Activated T-helper 1 cell treated with anti-CD3 and anti-CD28 coated beads, Interleukin-12 subunit alpha, Interleukin-12 subunit beta, Interleukin-2, Interleukin-4 antibody, amounts not matched to agents 30 ng/mL and 10 ng/mL and 1 ng/mL, durations not matched to agents 14 hours and 24 hours and 36 hours (primary cell): ENCODE measurements at regions not wholly inside any gene's neighbourhood (a gene's known extent, or its start where the extent isn't known, plus 50 kb on each side); places are given as distances from the start of the nearest gene placed in this dataset.

ENCODE experiments used
- DNase-seq: peaks from one replicate; pipeline ENCODE4 v3.0.0; 2021; ENCODE audit warnings: low spot score
- H3K27ac Mint-ChIP-seq: one replicate; pipeline ENCODE4 v1.8.0; 2021; ENCODE audit warnings: mild to moderate bottlenecking, mixed read lengths
- H3K27me3 Mint-ChIP-seq: one replicate; pipeline ENCODE4 v1.8.0; 2022; ENCODE audit warnings: mild to moderate bottlenecking, moderate library complexity, mixed read lengths; ENCODE audit not compliant: insufficient read depth
- H3K36me3 Mint-ChIP-seq: one replicate; pipeline ENCODE4 v1.8.0; 2021; ENCODE audit warnings: low read depth, mixed read lengths
- H3K4me1 Mint-ChIP-seq: one replicate; pipeline ENCODE4 v1.8.0; 2021; ENCODE audit warnings: low read depth, mixed read lengths
- H3K4me3 Mint-ChIP-seq: one replicate; pipeline ENCODE4 v1.8.0; 2021; ENCODE audit warnings: mild to moderate bottlenecking, moderate library complexity, mixed read lengths
- H3K9me3 Mint-ChIP-seq: one replicate; pipeline ENCODE4 v1.8.0; 2021; ENCODE audit warnings: mixed read lengths
- intact Hi-C: fragments of 100-400 bp; cut with micrococcal nuclease; formaldehyde crosslinking; loops from one replicate; pipeline ENCODE4 v1.15.1; 2024

DNA sequence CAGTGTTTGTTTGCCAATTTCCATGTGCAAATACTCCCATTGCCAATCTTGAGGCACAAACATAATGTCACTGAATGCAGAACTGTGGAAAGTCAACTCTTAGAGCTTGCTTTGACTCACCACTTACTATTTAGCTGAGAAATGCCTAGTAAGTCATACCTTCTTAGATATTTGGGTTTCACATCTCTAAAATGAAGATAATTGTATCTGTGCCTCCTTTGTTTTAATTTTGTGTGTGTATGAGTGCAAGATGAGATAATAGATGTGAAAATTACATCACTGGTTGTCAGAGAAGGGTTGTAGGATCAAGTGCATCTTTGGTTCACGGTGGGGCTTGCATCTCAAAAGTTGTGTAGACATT, 407.5 kb downstream of the INHBA start:
- no peak for DNase-seq
- Mint-ChIP-seq H3K27me3 (no peaks in the 10 kb centered on the region), H3K27ac (no peak overlapping the region), H3K4me1 (no peaks in the 10 kb centered on the region), H3K4me3 (no peak overlapping the region), H3K36me3 (no peaks in the 10 kb centered on the region), H3K9me3 (no peaks in the 10 kb centered on the region)
- intact Hi-C loops = no loop called here

DNA sequence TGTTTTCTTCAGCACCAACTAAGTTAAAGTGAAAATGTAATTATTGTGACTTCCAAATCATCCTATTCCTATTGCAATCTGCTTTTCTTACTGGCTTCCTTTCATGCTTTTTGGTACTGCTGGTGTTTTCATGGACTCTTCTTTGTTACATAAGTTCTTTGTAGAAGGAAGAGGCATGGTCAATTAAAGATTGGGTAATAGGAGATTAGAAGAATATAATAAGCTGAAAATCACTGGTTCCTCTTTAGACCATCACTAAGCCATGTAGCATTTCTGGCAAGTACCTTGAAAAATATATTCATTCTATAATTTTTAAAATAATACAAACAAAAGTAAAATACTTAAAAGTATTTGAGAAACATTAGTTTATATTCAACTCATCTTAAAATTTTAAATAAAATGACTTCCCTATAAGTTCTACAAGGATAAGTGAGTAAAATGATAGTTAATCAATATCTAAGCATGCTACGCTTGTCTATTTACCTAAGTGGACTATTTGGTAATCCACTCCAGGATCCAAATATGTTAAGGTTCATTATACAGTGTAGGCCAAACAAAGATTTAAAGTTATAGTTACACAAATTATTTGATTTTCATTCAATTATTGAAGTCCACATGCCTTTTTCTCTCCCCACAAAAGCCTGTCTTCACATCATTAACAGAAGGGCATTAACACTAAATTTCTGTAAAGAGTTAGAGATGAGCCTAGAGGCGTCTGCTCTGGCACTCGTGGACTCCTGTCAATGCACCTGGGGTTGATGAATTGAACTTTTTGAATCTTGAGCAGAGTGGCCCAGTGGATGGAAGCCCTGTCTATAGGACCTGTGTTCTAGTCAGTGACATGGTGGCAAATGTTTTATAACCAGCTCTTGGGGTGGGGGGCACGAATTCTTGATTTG, 408.1 kb downstream of the INHBA start:
- intact Hi-C loops = no loop called here
- no peaks in the 10 kb centered on the region for H3K27me3 Mint-ChIP-seq
- no peak overlapping the region for H3K27ac Mint-ChIP-seq
- H3K4me1 Mint-ChIP-seq = no peaks in the 10 kb centered on the region
- H3K9me3 Mint-ChIP-seq = no peaks in the 10 kb centered on the region
- H3K36me3 Mint-ChIP-seq = no peaks in the 10 kb centered on the region
- no peak for DNase-seq
- H3K4me3 Mint-ChIP-seq = no peak overlapping the region

DNA sequence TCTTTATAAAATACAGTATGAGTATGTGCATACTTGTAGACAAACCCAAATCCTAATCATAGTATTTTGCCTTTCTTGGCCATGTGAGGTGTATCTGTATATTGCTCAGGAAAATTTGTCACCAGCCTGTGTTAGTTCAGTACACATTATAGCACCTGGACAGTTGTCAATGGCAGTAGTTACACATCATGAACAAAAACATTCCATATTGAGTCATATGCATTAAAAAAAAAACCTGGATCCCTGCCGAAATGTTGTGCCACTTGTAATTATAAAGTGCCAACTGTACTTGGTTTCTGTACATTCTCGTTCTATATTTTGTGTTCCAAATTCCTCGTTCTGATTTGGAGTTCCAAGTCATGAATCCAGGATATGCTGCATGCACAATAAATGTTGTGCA, 410.4 kb downstream of the INHBA start:
- no peak for DNase-seq
- Mint-ChIP-seq H3K4me1 (no peaks in the 10 kb centered on the region), H3K27me3 (no peaks in the 10 kb centered on the region), H3K4me3 (no peak overlapping the region), H3K9me3 (no peaks in the 10 kb centered on the region), H3K27ac (no peak overlapping the region), H3K36me3 (no peaks in the 10 kb centered on the region)
- intact Hi-C loops = no loop called here

DNA sequence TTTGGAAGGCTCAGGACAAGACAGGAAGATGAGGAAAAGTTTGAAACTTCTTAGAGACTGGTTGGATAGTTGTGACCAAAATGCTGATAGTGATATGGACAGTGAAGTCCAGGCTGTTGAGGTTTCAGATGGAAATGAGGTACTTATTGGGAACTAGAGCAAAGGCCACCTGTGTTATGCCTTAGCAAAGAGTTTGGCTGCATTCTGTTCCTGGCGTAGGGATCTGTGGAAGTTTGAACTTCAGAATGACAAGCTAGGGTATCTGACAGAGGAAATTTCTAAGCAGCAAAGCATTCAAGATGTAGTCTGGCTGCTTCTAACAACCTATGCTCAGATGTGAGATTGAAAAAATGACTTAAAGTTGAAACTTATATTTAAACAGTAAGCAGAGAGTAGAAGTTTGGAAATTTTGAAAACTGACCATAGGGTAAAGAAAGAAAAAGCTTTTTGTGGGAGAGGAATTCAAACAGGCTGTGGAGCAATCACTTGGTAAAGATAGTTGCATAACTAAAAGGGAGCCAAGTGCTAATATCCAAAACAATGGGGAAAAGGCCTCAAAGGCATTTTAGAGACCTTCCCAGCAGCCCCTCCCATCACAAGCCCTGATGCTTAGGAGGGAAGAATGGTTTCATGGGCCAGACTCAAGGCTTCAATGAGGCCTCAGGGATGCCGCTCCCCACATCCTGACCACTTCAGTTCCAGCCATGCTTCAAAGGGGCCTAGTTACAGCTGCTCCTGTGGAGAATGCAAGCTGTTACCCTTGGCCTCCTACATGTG, 415.1 kb downstream of the INHBA start:
- DNase-seq = no peak

DNA sequence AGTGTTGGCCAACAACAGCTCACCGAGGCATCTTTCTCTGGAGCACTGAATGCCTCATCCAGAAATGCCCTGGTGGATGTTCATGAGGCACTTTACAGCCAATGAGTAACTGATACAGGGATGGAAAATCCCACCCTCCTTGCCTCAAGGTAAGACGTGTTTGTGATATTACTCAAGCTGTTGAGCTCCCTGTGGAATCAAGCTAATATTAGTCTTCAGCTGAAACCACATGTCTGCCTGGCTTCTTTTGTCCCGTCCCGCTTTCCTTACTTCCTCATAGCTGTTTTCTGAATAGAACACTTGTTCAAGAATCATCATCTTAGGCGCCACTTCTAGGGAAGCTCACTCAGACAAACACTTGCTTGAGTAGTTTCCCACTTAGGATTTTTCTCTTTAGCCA, 422.4 kb downstream of the INHBA start:
- H3K27ac Mint-ChIP-seq = no peak overlapping the region
- no peaks in the 10 kb centered on the region for H3K36me3 Mint-ChIP-seq
- DNase-seq = no peak
- intact Hi-C loops = no loop called here
- H3K9me3 Mint-ChIP-seq = peaks cover 7% of the 10 kb centered on the region
- no peak overlapping the region for H3K4me3 Mint-ChIP-seq
- H3K27me3 Mint-ChIP-seq = no peaks in the 10 kb centered on the region
- H3K4me1 Mint-ChIP-seq = no peaks in the 10 kb centered on the region

More for the DNA sequence above, 415.1 kb downstream of the INHBA start:
- H3K9me3 Mint-ChIP-seq = peaks cover 1% of the 10 kb centered on the region
- H3K36me3 Mint-ChIP-seq = no peaks in the 10 kb centered on the region
- H3K4me1 Mint-ChIP-seq = no peaks in the 10 kb centered on the region
- no peak overlapping the region for H3K4me3 Mint-ChIP-seq
- no peaks in the 10 kb centered on the region for H3K27me3 Mint-ChIP-seq
- H3K27ac Mint-ChIP-seq = no peak overlapping the region
- intact Hi-C loops = no loop called here

DNA sequence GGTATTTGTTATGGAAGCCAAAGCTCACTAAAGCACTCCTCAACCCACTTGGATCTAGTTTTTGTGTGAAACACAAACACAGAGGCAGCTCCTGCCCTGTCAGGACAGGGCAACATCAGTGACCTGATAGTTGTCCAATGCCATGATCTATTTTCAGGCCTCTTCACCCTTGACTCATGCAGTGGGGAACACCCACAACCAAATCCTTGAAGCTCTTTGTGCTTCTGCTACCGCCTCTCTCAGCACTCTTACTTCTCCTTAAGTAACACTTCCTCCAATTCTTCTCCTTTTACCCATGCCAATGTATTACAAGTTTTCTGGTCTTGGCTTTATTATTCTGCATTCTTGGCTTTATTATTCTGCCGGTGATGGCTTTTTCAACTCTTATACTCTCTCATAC, 425.3 kb downstream of the INHBA start:
- no peak for DNase-seq
- Mint-ChIP-seq H3K9me3 (peaks cover 4% of the 10 kb centered on the region), H3K27me3 (no peaks in the 10 kb centered on the region), H3K4me3 (no peak overlapping the region), H3K4me1 (no peaks in the 10 kb centered on the region), H3K36me3 (no peaks in the 10 kb centered on the region), H3K27ac (no peak overlapping the region)
- intact Hi-C loops = no loop called here

DNA sequence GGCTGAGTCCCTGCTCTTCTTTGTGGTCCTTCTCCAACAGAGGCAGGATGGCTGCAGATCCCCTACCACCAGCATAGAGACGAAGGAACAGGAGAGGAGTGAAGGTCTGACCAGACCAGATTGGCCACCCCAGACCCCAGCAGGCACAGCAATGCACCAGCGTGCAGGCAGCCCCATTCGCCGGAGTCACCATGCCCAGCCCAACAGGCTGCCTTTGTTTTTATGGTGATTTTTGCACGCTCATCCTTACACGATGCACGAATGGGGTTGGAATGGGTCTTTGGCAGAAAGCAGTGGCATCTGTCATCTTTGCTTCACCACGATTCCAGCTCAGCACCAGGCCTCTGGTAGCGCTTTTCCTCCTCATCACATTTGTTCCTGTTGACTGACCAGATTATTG, 427.6 kb downstream of the INHBA start:
- no peaks in the 10 kb centered on the region for H3K9me3 Mint-ChIP-seq
- H3K4me3 Mint-ChIP-seq = no peak overlapping the region
- no peaks in the 10 kb centered on the region for H3K4me1 Mint-ChIP-seq
- DNase-seq = no peak
- intact Hi-C loops = no loop called here
- H3K36me3 Mint-ChIP-seq = no peaks in the 10 kb centered on the region
- no peaks in the 10 kb centered on the region for H3K27me3 Mint-ChIP-seq
- H3K27ac Mint-ChIP-seq = no peak overlapping the region

DNA sequence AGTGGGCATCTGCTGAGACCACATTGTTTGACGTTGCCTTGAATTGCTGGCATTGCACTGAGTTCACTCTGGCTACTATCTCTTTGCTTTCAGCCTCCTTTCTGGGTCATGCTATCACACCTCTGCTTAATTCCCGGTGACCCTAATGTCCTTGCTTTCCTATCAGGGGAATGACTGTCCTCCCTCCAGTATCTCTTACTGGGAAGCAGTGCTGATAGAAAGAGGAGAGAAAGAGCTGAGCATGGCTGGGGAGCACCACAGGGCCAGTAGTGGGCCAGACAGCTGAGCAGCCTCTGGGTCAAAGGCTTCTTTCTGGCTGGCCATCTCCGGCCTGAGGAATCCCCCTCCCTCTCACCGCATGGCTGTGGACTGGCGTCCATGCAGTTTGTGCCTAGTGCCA, 428.7 kb downstream of the INHBA start:
- intact Hi-C loops = no loop called here
- H3K9me3 Mint-ChIP-seq = no peaks in the 10 kb centered on the region
- no peaks in the 10 kb centered on the region for H3K4me1 Mint-ChIP-seq
- H3K36me3 Mint-ChIP-seq = no peaks in the 10 kb centered on the region
- H3K4me3 Mint-ChIP-seq = no peak overlapping the region
- no peaks in the 10 kb centered on the region for H3K27me3 Mint-ChIP-seq
- DNase-seq = no peak
- H3K27ac Mint-ChIP-seq = no peak overlapping the region

DNA sequence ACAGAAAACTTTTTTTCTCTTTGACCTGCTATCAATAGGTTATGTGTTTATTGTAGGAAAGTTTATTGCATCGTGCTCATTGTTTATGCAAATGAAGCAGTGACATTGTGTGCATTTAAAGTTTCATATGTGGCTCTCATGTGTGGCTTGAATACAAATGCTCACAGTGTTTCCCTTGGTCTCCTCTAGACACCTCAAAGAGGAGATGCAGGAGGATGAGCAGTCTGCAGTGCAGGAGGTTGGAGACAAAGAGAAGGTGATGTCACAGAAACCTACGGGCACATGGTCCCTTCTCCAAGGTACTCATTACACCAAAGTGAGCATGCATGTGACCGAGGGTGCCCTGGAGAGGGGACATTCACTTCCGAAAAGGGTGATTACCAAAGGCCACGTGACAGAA, 430.2 kb downstream of the INHBA start:
- intact Hi-C loops = no loop called here
- Mint-ChIP-seq H3K36me3 (no peaks in the 10 kb centered on the region), H3K27ac (no peak overlapping the region), H3K9me3 (no peaks in the 10 kb centered on the region), H3K4me3 (no peak overlapping the region), H3K27me3 (no peaks in the 10 kb centered on the region), H3K4me1 (no peaks in the 10 kb centered on the region)
- no peak for DNase-seq

DNA sequence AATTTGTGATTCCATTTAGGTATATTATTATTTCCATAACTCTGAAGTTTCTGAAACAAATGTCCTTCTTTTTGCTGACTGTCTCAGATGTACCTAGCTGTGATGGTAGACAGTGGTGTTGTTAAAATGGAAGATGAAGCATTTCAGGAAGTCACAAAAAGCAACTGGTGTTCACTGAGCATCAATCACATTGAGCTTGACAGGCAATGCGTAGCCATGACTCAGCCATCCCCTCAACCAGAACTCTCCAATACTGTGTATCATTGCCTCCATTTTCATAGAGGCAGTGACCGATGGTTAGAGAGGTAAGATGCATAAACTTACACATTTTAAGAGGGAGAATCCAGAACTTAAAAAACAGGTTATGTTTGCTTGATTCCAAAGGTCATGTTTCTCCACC, 434.0 kb downstream of the INHBA start:
- Mint-ChIP-seq H3K4me1 (no peaks in the 10 kb centered on the region), H3K4me3 (no peak overlapping the region), H3K9me3 (no peaks in the 10 kb centered on the region), H3K27me3 (no peaks in the 10 kb centered on the region), H3K36me3 (no peaks in the 10 kb centered on the region), H3K27ac (no peak overlapping the region)
- intact Hi-C loops = no loop called here
- DNase-seq = no peak

DNA sequence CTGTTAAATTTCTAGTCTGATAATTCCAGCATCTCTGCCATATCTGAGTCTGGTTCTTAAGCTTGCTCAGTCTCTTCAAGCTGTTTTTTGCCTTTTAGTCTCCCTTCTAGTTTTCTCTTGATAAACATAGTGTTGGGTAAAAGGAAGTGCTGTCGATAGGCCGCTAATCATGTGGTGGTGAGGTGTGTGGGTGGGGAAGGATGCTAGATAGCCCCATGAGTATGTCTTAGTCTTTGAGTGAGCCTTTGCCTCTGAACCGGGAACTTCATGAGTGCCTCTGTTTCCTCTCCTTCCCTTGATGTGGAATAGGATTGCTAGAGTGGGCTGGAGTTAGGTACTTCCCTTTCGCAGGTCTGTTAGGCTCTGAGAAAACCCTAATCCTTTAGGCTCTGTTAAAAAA, 441.8 kb downstream of the INHBA start:
- Mint-ChIP-seq H3K4me1 (no peaks in the 10 kb centered on the region), H3K27me3 (peaks cover 1% of the 10 kb centered on the region), H3K36me3 (no peaks in the 10 kb centered on the region), H3K4me3 (no peak overlapping the region), H3K27ac (no peak overlapping the region), H3K9me3 (no peaks in the 10 kb centered on the region)
- intact Hi-C loops = no loop called here
- no peak for DNase-seq

DNA sequence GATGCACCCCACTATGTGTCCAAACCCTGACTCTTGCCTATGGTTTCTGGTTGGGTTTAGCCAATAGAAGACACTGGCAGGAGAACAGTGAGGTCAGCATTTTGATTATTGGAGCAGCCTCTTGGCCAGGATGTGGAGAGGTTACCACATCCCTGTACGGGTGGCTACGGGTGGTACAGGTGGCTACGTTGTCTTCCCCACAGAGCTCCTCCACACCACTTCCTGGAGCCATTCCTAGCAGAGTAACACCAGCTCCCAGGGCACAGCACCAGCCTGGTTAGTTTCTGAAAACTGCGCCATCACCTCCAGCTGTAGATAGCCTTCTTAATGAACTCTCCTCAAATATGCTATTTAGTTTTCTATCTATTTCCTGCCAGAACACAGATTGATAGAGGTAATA, 445.2 kb downstream of the INHBA start:
- Mint-ChIP-seq H3K4me3 (no peak overlapping the region), H3K27ac (no peak overlapping the region), H3K27me3 (peaks cover 3% of the 10 kb centered on the region), H3K9me3 (no peaks in the 10 kb centered on the region), H3K4me1 (no peaks in the 10 kb centered on the region), H3K36me3 (no peaks in the 10 kb centered on the region)
- DNase-seq = no peak
- intact Hi-C loops = no loop called here

DNA sequence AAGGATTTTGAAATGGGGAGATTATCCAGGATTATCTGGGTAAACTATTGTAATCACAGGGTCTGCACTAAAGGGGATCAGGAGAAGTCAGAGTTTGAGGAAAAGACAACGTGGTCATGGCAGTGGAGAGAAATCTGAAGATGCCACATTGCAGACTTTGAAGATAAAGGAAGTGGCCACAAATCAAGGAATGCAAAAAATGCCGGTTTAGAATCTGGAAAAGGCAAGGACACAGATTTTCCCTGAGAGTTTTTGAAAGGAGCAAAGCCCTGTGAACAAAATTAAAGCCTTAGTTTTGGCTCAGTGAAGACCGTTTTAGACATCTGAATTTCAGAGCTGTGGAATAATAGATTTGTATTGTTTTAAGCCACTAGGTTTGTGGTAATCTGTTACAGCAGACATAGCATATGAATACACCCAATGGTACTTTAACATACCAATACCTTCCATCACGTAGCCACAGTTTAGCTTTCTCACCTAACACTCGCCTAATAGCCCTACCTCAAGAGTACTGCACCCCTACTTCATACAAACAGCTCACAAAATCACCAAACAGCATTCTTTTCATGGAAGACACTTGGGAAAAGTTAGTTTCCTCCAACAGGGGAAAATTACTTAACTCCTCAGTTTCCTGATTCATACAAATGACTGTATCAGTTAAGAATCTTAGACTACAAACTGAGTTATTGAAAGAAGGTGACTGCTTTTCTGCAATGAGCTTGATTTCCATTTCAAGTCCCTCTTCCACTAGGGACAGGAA, 446.5 kb downstream of the INHBA start:
- Mint-ChIP-seq H3K4me3 (no peak overlapping the region), H3K9me3 (no peaks in the 10 kb centered on the region), H3K27me3 (peaks cover 3% of the 10 kb centered on the region), H3K4me1 (no peaks in the 10 kb centered on the region), H3K27ac (no peak overlapping the region), H3K36me3 (no peaks in the 10 kb centered on the region)
- DNase-seq = no peak
- intact Hi-C loops = no loop called here
